ELF-1 (cell line): ENCODE measurements at regions not wholly inside any gene's neighbourhood (a gene's known extent, or its start where the extent isn't known, plus 50 kb on each side); places are given as distances from the start of the nearest gene placed in this dataset.

ENCODE experiments used
- DNase-seq: peaks from one replicate; pipeline ENCODE4 v3.0.0-alpha.2; 2016; ENCODE audit warnings: low read depth, low spot score

GRCh38 chr15:85307687-85308045 is 72.7 kb upstream of the AKAP13 start:
- no peak for DNase-seq

GRCh38 chr15:85311647-85312046 is 68.8 kb upstream of the AKAP13 start:
- DNase-seq = no peak

- no peak for DNase-seq
Measured at GRCh38 chr15:85312486-85312885, 67.9 kb upstream of the AKAP13 start.

GRCh38 chr15:85312929-85313331 is 67.5 kb upstream of the AKAP13 start:
- no peak for DNase-seq

- no peak for DNase-seq
Measured at GRCh38 chr15:85313339-85313738, 67.1 kb upstream of the AKAP13 start.

- no peak for DNase-seq
Measured at GRCh38 chr15:85314146-85314545, 66.3 kb upstream of the AKAP13 start.

GRCh38 chr15:85314633-85315032 is 65.8 kb upstream of the AKAP13 start:
- no peak for DNase-seq

GRCh38 chr15:85316244-85316934 is 64.0 kb upstream of the AKAP13 start:
- no peak for DNase-seq

- no peak for DNase-seq
Measured at GRCh38 chr15:85318048-85318731, 62.2 kb upstream of the AKAP13 start.

- DNase-seq = no peak
Measured at GRCh38 chr15:85318732-85319076, 61.7 kb upstream of the AKAP13 start.

- DNase-seq = no peak
Measured at GRCh38 chr15:85324202-85324601, 56.2 kb upstream of the AKAP13 start.

GRCh38 chr15:85325834-85326233 is 54.6 kb upstream of the AKAP13 start:
- no peak for DNase-seq

- no peak for DNase-seq
Measured at GRCh38 chr15:85326291-85326690, 54.1 kb upstream of the AKAP13 start.

- DNase-seq = no peak
Measured at GRCh38 chr15:85327820-85328219, 52.6 kb upstream of the AKAP13 start.

- DNase-seq = no peak
Measured at GRCh38 chr15:85329561-85330422, 50.6 kb upstream of the AKAP13 start.
